ENCODE measurements at regions not wholly inside any gene's neighbourhood (a gene's known extent, or its start where the extent isn't known, plus 50 kb on each side); places are given as distances from the start of the nearest gene placed in this dataset.

- H3K36me3 ChIP-seq (ENCODE audit: control insufficient read depth, insufficient read depth, low read length): no peaks in the 10 kb centered on the region
- H3K4me3 ChIP-seq (ENCODE audit: low read depth, low read length): no peak overlapping the region
- H3K27me3 ChIP-seq (ENCODE audit: control insufficient read depth, insufficient read depth, low read length): peaks cover 1% of the 10 kb centered on the region; the same call in 1 of the 2 replicates
- TF ChIP-seq CTCF (IDR thresholded peaks at IDR 0.05; ENCODE audit: insufficient read depth, low read depth, low read length): no peak
- no peak for DNase-seq (ENCODE audit: low read depth)
- ChIA-PET CTCF (interaction anchor here (0.8 to 1.8 kb wide), 5 partner anchors 9 to 413 kb away, joined by 3 to 8 read pairs (median 3); no protein-coding TSS in a partner anchor), POLR2A (no interaction called here)
These were observed 106.7 kb upstream of the DTNBP1 start for GRCh38 chr6:15769511-15770018.

- ChIA-PET CTCF (interaction anchor here (0.8 to 1.8 kb wide), 4 partner anchors 10 to 414 kb away, joined by 3 to 8 read pairs (median 4); no protein-coding TSS in a partner anchor), POLR2A (no interaction called here)
- TF ChIP-seq CTCF (IDR thresholded peaks at IDR 0.05; ENCODE audit: insufficient read depth, low read depth, low read length): no peak
- Histone ChIP-seq H3K4me3 (ENCODE audit: low read depth, low read length) (no peak overlapping the region), H3K27me3 (ENCODE audit: control insufficient read depth, insufficient read depth, low read length) (peaks cover 1% of the 10 kb centered on the region; the same call in 1 of the 2 replicates), H3K36me3 (ENCODE audit: control insufficient read depth, insufficient read depth, low read length) (no peaks in the 10 kb centered on the region)
- DNase-seq (ENCODE audit: low read depth): no peak
These were observed 106.2 kb upstream of the DTNBP1 start for GRCh38 chr6:15768999-15769398.

- Histone ChIP-seq H3K36me3 (ENCODE audit: control insufficient read depth, insufficient read depth, low read length) (no peaks in the 10 kb centered on the region), H3K4me3 (ENCODE audit: low read depth, low read length) (no peak overlapping the region), H3K27me3 (ENCODE audit: control insufficient read depth, insufficient read depth, low read length) (no peaks in the 10 kb centered on the region)
- POLR2A ChIA-PET: interaction anchor here (1.3 kb wide), 1 partner anchor 10 kb away, joined by 3 read pairs; no protein-coding TSS in a partner anchor
- no peak for DNase-seq (ENCODE audit: low read depth)
- TF ChIP-seq CTCF (IDR thresholded peaks at IDR 0.05; ENCODE audit: insufficient read depth, low read depth, low read length): no peak
- CTCF ChIA-PET: interaction anchor here (0.6 to 1.3 kb wide), 3 partner anchors 63 to 419 kb away, joined by 3 to 4 read pairs (median 3); no protein-coding TSS in a partner anchor
These were observed 101.0 kb upstream of the DTNBP1 start for GRCh38 chr6:15763837-15764236.

- no peak for DNase-seq (ENCODE audit: low read depth)
- Histone ChIP-seq H3K4me3 (ENCODE audit: low read depth, low read length) (no peak overlapping the region), H3K36me3 (ENCODE audit: control insufficient read depth, insufficient read depth, low read length) (no peaks in the 10 kb centered on the region), H3K27me3 (ENCODE audit: control insufficient read depth, insufficient read depth, low read length) (no peaks in the 10 kb centered on the region)
- CTCF ChIA-PET: interaction anchor here (0.6 to 1.3 kb wide), 2 partner anchors 62 to 420 kb away, joined by 3 to 4 read pairs; no protein-coding TSS in a partner anchor
- TF ChIP-seq CTCF (IDR thresholded peaks at IDR 0.05; ENCODE audit: insufficient read depth, low read depth, low read length): no peak
- POLR2A ChIA-PET: interaction anchor here (1.3 kb wide), 1 partner anchor 9 kb away, joined by 3 read pairs; no protein-coding TSS in a partner anchor
These were observed 100.5 kb upstream of the DTNBP1 start for GRCh38 chr6:15763364-15763763.

GRCh38 chr6:15761045-15761502, 98.2 kb upstream of the DTNBP1 start:
- ChIA-PET POLR2A (no interaction called here), CTCF (interaction anchor here (1.1 kb wide), 1 partner anchor 9 kb away, joined by 3 read pairs; no protein-coding TSS in a partner anchor)
- Histone ChIP-seq H3K36me3 (ENCODE audit: control insufficient read depth, insufficient read depth, low read length) (no peaks in the 10 kb centered on the region), H3K4me3 (ENCODE audit: low read depth, low read length) (no peak overlapping the region), H3K27me3 (ENCODE audit: control insufficient read depth, insufficient read depth, low read length) (no peaks in the 10 kb centered on the region)
- no peak for TF ChIP-seq CTCF (IDR thresholded peaks at IDR 0.05; ENCODE audit: insufficient read depth, low read depth, low read length)
- DNase-seq (ENCODE audit: low read depth): no peak
